Fibroblast of lung (primary cell): ENCODE measurements at regions not wholly inside any gene's neighbourhood (a gene's known extent, or its start where the extent isn't known, plus 50 kb on each side); places are given as distances from the start of the nearest gene placed in this dataset.
"Not testable (repeated sequence)": the region's sequence is repeated elsewhere in the genome, so short reads cannot be mapped to it uniquely, and the experiment has no call there.

Experiments used
- DNase-seq, 2 donors: peaks; one replicate each; pipeline versions ENCODE4 v3.0.0 to v3.0.0-alpha.2; 2010; ENCODE audit warnings: low read depth in 2 of 2
- H2AFZ ChIP-seq: 2 replicates; pipeline ENCODE4 v1.5.1; 2012; ENCODE audit warnings: low read length, control low read depth, inconsistent platforms
- H3K27ac ChIP-seq: 2 replicates; pipeline ENCODE4 v1.5.1; 2011; ENCODE audit warnings: low read length, control low read depth; ENCODE audit not compliant: insufficient read depth
- H3K27me3 ChIP-seq: 2 replicates; pipeline ENCODE4 v1.5.1; 2011; ENCODE audit warnings: mild to moderate bottlenecking, low read length; ENCODE audit not compliant: control insufficient read depth, insufficient read depth
- H3K36me3 ChIP-seq: 2 replicates; pipeline ENCODE4 v1.5.1; 2011; ENCODE audit warnings: low read length; ENCODE audit not compliant: control insufficient read depth, insufficient read depth
- H3K4me1 ChIP-seq: 2 replicates; pipeline ENCODE4 v1.5.1; 2011; ENCODE audit warnings: low read length; ENCODE audit not compliant: control insufficient read depth, insufficient read depth; ENCODE audit errors: extremely low read depth
- H3K4me2 ChIP-seq: 2 replicates; pipeline ENCODE4 v1.5.1; 2011; ENCODE audit warnings: low read length, control low read depth; ENCODE audit not compliant: insufficient read depth; ENCODE audit errors: extremely low read depth
- H3K4me3 ChIP-seq, 4 experiments: fragments of 200-600 bp in 1 of 4; sonication (generic) in 1 of 4; replicated peaks in 1 of 4; 2 replicates each; pipeline ENCODE4 v1.5.1; 2011 to 2016; ENCODE audit warnings: low read length in 4 of 4, low read depth in 3 of 4, mild to moderate bottlenecking in 3 of 4, control low read depth in 2 of 4, inconsistent platforms in 1 of 4, mixed read lengths in 1 of 4; ENCODE audit not compliant: insufficient read depth in 1 of 4; ENCODE audit errors: control extremely low read depth in 1 of 4
- H3K79me2 ChIP-seq: 2 replicates; pipeline ENCODE4 v1.5.1; 2012; ENCODE audit warnings: mild to moderate bottlenecking, low read length, inconsistent platforms; ENCODE audit not compliant: control insufficient read depth, insufficient read depth
- H3K9ac ChIP-seq: 2 replicates; pipeline ENCODE4 v1.5.1; 2011; ENCODE audit warnings: mild to moderate bottlenecking, low read length, control low read depth; ENCODE audit not compliant: insufficient read depth
- H3K9me3 ChIP-seq: 2 replicates; pipeline ENCODE4 v1.5.1; 2012; ENCODE audit warnings: low read depth, low read length; ENCODE audit not compliant: control insufficient read depth, insufficient read depth
- H4K20me1 ChIP-seq: 2 replicates; pipeline ENCODE4 v1.5.1; 2011; ENCODE audit warnings: low read length; ENCODE audit not compliant: control insufficient read depth, insufficient read depth; ENCODE audit errors: extremely low read depth
- CTCF ChIP-seq, 2 donors: IDR thresholded peaks in 1 of 2; conservative IDR thresholded peaks in 1 of 2; 1 replicate in 1 of 2; 2 replicates in 1 of 2; pipeline ENCODE4 v1.5.1; 2011 to 2012; ENCODE audit warnings: low read length in 2 of 2, control low read depth in 1 of 2, inconsistent platforms in 1 of 2, low read depth in 1 of 2, mild to moderate bottlenecking in 1 of 2
- EZH2 ChIP-seq: IDR thresholded peaks from 2 replicates; pipeline ENCODE4 v1.5.1; 2012; ENCODE audit warnings: low read length, control low read depth, mild to moderate bottlenecking; ENCODE audit errors: missing control alignments

- Histone ChIP-seq H3K4me3 (no peak overlapping the region), H3K27ac (no peak overlapping the region), H3K27me3 (no peaks in the 10 kb centered on the region), H3K4me2 (no peak overlapping the region), H4K20me1 (no peaks in the 10 kb centered on the region), H3K9ac (no peak overlapping the region), H3K4me1 (no peaks in the 10 kb centered on the region), H2AFZ (no peak overlapping the region), H3K36me3 (no peaks in the 10 kb centered on the region), H3K9me3 (no peaks in the 10 kb centered on the region), H3K79me2 (no peaks in the 10 kb centered on the region)
- DNase-seq: no peak
- TF ChIP-seq EZH2 (no peak), CTCF (conservative IDR thresholded peaks at IDR 0.05 in 1 of 2, IDR thresholded peaks at IDR 0.05 in 1 of 2; ENCODE audit: low read depth in 1 of 2, low read length in 2 of 2) (no peak)
Observed at GRCh38 chr19:31535691-31536460, 186.6 kb upstream of the TSHZ3 start.

GRCh38 chr19:31537136-31537535 is 187.9 kb upstream of the TSHZ3 start:
- no peak overlapping the region for H3K4me3 ChIP-seq
- no peak overlapping the region for H3K27ac ChIP-seq
- no peak overlapping the region for H3K4me2 ChIP-seq
- H3K36me3 ChIP-seq: no peaks in the 10 kb centered on the region
- TF ChIP-seq CTCF (conservative IDR thresholded peaks at IDR 0.05 in 1 of 2, IDR thresholded peaks at IDR 0.05 in 1 of 2; ENCODE audit: low read depth in 1 of 2, low read length in 2 of 2) (no peak), EZH2 (no peak)
- H3K27me3 ChIP-seq: no peaks in the 10 kb centered on the region
- H3K4me1 ChIP-seq: no peaks in the 10 kb centered on the region
- H3K9ac ChIP-seq: no peak overlapping the region
- no peaks in the 10 kb centered on the region for H4K20me1 ChIP-seq
- no peaks in the 10 kb centered on the region for H3K9me3 ChIP-seq
- H3K79me2 ChIP-seq: no peaks in the 10 kb centered on the region
- no peak for DNase-seq
- no peak overlapping the region for H2AFZ ChIP-seq

GRCh38 chr19:31537902-31538301 is 188.7 kb upstream of the TSHZ3 start:
- not testable (repeated sequence) for H3K27ac ChIP-seq, H3K4me2 ChIP-seq, H3K9me3 ChIP-seq, H3K4me3 ChIP-seq, H3K4me1 ChIP-seq, H4K20me1 ChIP-seq, DNase-seq, H3K27me3 ChIP-seq, H3K36me3 ChIP-seq, H3K79me2 ChIP-seq, H2AFZ ChIP-seq, H3K9ac ChIP-seq
